ENCODE measurements at regions not wholly inside any gene's neighbourhood (a gene's known extent, or its start where the extent isn't known, plus 50 kb on each side); places are given as distances from the start of the nearest gene placed in this dataset.
"Not testable (repeated sequence)": the region's sequence is repeated elsewhere in the genome, so short reads cannot be mapped to it uniquely, and the experiment has no call there.

GRCh38 chr12:74016324-74016723 lies 521.3 kb upstream of the ATXN7L3B start:
- DNase-seq, result not testable (repeated sequence)

- no peak for DNase-seq
Observed at GRCh38 chr12:74018849-74019248, 518.8 kb upstream of the ATXN7L3B start.

GRCh38 chr12:74021937-74022336 lies 515.7 kb upstream of the ATXN7L3B start:
- peak; percentile 0 for DNase-seq

- no peak for DNase-seq
Observed at GRCh38 chr12:74031045-74031444, 506.6 kb upstream of the ATXN7L3B start.

GRCh38 chr12:74033531-74033930 lies 504.1 kb upstream of the ATXN7L3B start:
- DNase-seq, result no peak

GRCh38 chr12:74039138-74039537 lies 498.5 kb upstream of the ATXN7L3B start:
- not testable (repeated sequence) for DNase-seq

- no peak for DNase-seq
Observed at GRCh38 chr12:74043343-74043742, 494.3 kb upstream of the ATXN7L3B start.

GRCh38 chr12:74049348-74049747 lies 488.3 kb upstream of the ATXN7L3B start:
- no peak for DNase-seq

GRCh38 chr12:74051848-74052247 lies 485.8 kb upstream of the ATXN7L3B start:
- DNase-seq, result no peak

GRCh38 chr12:74066476-74066875 lies 471.2 kb upstream of the ATXN7L3B start:
- DNase-seq, result no peak

GRCh38 chr12:74071182-74071581 lies 466.5 kb upstream of the ATXN7L3B start:
- no peak for DNase-seq

GRCh38 chr12:74076918-74077317 lies 460.7 kb upstream of the ATXN7L3B start:
- no peak for DNase-seq

GRCh38 chr12:74105434-74105833 lies 432.2 kb upstream of the ATXN7L3B start:
- no peak for DNase-seq

- no peak for DNase-seq
Observed at GRCh38 chr12:74108729-74109128, 428.9 kb upstream of the ATXN7L3B start.

GRCh38 chr12:74111688-74112360 lies 425.8 kb upstream of the ATXN7L3B start:
- no peak for DNase-seq

GRCh38 chr12:74119811-74120362 lies 417.7 kb upstream of the ATXN7L3B start:
- DNase-seq, result no peak

- no peak for DNase-seq
Observed at GRCh38 chr12:74120644-74121043, 417.0 kb upstream of the ATXN7L3B start.

GRCh38 chr12:74129702-74130101 lies 407.9 kb upstream of the ATXN7L3B start:
- no peak for DNase-seq

- no peak for DNase-seq
Observed at GRCh38 chr12:74144396-74144795, 393.2 kb upstream of the ATXN7L3B start.

- DNase-seq, result no peak
Observed at GRCh38 chr12:74145328-74145727, 392.3 kb upstream of the ATXN7L3B start.

GRCh38 chr12:74148849-74149248 lies 388.8 kb upstream of the ATXN7L3B start:
- no peak for DNase-seq

GRCh38 chr12:74152370-74152769 lies 385.3 kb upstream of the ATXN7L3B start:
- no peak for DNase-seq

- DNase-seq, result no peak
Observed at GRCh38 chr12:74166096-74166495, 371.5 kb upstream of the ATXN7L3B start.

GRCh38 chr12:74169607-74170006 lies 368.0 kb upstream of the ATXN7L3B start:
- no peak for DNase-seq
